HK-2 (cell line): ENCODE measurements at regions not wholly inside any gene's neighbourhood (a gene's known extent, or its start where the extent isn't known, plus 50 kb on each side); places are given as distances from the start of the nearest gene placed in this dataset.

Experiments
- DNase-seq: peaks from one replicate; pipeline ENCODE4 v3.0.0-alpha.2; 2018; ENCODE audit not compliant: unreplicated experiment

DNA sequence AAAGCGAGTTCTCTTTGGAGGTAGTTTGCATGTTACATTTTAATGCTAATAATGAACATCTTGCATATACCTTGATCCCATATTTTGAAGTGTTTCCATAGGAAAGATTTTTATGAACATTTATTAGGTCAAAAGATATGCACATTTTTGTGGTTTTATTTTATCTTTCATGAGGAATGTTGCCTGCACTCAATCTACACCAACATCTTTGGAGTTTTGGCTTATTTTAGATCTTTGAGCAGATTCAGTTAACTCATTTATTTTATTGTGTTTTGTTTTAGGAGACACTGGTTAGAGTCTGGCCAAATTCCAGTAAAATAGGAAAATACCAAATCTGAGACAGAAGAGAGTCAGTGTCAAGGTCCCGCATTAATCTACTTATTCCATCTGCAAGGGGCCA is 540.9 kb downstream of the RNF144A start:
- no peak for DNase-seq

GRCh38 chr2:7467782-7468447 is 550.7 kb downstream of the RNF144A start:
- no peak for DNase-seq

- DNase-seq, result no peak
These were observed 551.2 kb downstream of the RNF144A start for GRCh38 chr2:7468448-7468828.

DNA sequence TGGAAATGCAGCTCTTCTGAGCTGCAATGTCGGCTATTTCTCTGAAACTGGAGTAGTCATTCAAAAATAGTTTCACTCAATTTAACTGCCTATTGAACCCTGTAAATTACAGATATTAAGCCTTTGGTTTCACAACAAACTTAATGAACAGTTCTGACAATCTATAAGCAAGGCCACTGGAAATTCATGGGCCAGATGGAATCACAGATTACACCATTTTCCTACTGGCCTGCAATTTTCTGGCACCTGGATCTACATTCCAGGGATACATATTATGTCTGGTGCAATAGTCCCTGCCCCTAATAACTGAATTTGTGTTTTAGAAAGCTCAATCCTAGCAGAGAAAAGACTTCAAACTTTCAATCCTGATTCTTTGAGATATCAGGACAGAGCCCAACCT is 551.7 kb downstream of the RNF144A start:
- no peak for DNase-seq

DNA sequence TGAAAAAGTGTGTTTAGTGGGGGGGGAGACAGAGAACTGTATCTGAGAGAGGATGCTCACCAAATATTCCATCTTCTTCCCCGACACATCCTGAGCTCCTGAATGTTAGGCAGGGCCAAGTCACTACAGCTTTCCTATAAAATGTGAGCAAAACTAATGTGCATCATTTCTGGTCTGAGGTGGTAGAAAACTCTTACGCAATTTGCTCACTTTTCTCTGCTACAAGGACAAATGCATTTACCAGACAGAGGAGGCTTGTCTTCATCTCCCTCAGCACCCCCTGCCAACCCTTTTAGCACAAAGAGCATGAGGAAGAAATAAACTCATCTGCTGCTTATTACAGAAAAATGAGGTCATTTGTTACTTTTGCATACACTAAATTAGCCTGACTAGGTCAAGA is 554.0 kb downstream of the RNF144A start:
- no peak for DNase-seq

GRCh38 chr2:7472465-7472864 is 555.3 kb downstream of the RNF144A start:
- DNase-seq, result no peak

- no peak for DNase-seq
These were observed 556.0 kb downstream of the RNF144A start for GRCh38 chr2:7473135-7473771.

- DNase-seq, result no peak
These were observed 559.2 kb downstream of the RNF144A start for GRCh38 chr2:7476371-7476770.

DNA sequence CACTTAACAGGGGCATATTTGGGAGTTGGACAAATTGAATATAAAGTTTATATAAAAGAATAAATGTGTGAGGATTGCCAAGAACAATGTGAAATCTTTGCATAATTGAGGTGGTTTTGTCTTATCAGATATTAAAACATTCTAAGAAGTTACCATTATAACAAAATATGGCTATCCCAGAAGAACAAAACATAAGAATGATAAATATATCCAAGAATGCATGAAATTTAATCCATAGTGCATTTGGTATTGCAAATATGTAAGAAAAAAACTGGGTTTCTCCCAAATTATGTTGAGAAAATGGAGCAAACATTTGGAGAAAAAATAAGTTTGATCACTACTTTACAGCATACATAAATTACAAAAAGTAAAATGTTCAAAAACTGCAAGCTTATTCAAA is 562.4 kb downstream of the RNF144A start:
- no peak for DNase-seq

DNA sequence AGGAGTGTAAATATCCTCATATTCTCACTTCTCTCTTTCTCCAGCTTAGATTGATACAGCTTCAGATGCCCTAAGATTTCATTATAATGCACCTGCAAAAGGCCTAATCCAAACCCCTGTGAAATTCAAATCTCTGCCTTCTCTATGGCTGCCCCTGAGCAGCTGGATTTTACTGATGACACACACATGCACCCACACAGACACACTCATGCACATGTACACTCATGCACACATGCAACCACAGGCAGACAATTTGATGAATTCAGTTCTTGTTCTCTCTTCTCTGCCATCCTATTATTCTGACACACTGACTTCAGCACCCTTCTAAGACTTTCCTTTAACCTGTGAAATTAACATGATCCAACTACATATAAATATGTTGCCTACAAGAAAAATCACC is 563.2 kb downstream of the RNF144A start:
- DNase-seq, result no peak

DNA sequence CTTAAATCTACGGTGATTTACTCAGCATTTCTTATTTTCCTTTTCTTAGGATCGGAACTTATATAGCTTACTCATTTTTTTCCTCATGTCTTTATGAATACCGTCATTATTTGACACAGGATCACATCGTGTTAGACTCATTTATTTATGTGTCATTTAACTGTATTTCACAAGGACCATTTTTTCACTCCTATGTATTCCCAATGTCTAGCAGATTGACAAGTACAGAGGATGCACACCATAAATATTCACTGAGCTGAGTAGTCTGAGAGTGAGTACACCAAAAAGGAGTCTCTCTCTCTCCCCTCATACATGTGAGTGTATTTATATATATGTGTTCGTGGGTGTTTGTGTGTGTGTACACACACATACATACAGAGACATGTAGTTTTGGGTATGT is 573.5 kb downstream of the RNF144A start:
- DNase-seq, result no peak

GRCh38 chr2:7492719-7493118 is 575.5 kb downstream of the RNF144A start:
- DNase-seq, result no peak

- no peak for DNase-seq
These were observed 580.0 kb downstream of the RNF144A start for GRCh38 chr2:7497178-7497577.

DNA sequence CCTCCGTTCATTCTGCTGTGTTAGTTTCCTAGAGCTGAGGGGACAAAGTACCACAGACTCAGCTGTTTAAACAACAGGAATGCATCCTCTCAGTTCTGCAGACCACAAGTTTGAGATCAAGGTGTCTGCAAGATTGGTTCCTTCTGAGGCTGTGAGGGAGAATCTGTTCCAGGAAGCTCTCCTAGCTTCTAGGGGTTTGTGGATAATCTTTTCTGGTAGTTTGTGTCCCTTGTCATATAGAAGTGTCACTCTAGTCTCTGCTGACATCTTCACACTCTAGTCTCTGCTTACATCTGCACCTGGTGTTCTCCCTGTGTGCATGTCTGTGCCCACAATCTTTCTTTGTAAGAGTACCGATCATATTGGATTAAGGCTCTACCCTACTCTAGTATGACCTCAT is 581.8 kb downstream of the RNF144A start:
- no peak for DNase-seq

DNA sequence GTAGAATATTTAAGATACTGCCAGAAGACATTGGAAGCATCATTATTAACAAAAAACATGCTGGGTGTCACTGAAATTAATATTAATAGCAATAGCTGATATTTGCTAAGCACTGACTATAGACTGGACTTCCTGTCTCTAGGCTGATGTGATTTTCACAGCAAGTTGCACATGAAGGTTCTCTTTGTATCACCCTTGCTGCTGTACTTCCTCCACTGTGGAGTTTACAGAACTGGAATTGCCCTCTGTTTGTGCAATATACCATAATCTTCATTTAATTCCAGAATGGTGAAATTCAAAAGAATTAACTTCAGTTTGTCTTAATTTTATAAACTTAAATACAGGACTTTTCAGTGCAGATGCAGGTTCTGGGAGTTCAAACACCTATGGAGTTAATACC is 585.1 kb downstream of the RNF144A start:
- DNase-seq, result no peak

GRCh38 chr2:7508296-7508943 is 591.2 kb downstream of the RNF144A start:
- DNase-seq, result no peak

- no peak for DNase-seq
These were observed 593.1 kb downstream of the RNF144A start for GRCh38 chr2:7510353-7510752.

DNA sequence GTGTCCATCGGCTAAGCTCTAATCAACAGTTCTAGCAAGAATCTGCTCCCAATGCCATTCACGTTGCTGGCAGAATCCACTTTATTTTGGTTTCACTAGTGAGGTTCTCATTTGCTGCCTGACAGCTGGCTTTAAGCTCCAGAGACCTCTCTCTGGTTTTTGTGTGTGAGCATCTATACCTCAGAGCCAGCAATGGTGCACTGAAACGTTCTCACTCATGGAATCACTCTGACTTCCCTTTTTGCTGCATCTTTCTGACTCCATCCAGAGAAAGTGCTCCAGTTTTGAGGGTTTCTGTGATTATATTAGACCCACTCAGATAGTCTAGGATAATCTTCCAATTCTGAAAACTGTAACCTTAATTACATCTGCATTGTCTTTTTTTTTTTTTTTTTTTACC is 596.6 kb downstream of the RNF144A start:
- no peak for DNase-seq

DNA sequence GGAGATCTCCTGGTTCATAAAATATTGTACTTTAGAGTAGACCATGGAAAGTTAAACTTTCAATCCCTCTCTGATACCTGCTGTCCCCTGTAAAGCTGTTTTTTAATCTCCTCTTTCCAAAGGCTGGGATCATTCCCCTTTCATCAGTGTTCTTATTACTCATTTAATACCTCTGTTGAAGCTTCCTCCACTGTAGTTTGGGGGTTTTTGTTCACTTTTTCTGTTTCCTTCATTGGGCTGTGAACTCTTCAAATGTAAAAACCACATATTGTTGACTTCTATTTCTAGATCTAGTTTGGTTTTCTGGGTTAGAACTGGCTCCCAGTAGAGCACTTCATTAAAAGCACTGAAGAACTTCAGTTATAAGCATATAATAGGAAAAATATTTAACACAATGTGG is 598.1 kb downstream of the RNF144A start:
- DNase-seq, result no peak

- no peak for DNase-seq
These were observed 599.4 kb downstream of the RNF144A start for GRCh38 chr2:7516484-7517063.

DNA sequence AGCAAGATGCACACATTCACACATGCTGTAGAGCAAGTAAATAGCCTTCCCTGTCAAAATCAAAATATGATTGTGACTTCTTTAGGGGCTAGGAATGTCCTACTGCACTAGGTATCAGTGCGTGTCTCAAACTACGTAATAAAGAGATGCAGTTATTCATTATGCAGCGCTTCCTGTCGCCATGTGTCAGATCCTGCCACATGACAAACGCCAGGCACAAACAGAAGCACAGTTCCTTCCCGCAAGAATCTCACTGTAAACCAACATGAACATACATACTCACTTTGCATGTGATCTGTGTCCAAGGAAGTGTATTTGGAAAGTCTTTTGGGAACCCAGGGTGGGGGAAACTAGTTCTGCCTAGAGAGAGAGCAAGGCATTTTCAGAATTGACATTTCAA is 599.9 kb downstream of the RNF144A start:
- DNase-seq, result no peak

DNA sequence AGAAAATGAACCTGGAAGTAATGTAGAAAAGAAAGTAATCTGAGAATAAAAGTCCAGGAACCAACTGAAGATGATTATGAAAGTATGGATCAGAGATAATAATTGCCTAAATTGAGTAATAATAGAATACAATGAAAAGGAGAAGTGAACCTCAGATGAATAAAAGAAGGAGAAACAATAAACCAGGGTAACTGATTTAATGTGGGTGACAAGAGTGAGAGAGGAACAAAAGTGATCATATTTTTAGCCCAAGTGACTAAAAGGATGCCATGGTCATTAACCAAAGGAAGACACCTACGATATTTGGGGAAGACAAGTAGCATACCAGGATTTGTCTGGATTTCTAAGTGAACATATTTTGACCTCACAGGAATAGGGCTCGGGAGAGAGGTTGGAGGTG is 600.6 kb downstream of the RNF144A start:
- DNase-seq, result no peak

DNA sequence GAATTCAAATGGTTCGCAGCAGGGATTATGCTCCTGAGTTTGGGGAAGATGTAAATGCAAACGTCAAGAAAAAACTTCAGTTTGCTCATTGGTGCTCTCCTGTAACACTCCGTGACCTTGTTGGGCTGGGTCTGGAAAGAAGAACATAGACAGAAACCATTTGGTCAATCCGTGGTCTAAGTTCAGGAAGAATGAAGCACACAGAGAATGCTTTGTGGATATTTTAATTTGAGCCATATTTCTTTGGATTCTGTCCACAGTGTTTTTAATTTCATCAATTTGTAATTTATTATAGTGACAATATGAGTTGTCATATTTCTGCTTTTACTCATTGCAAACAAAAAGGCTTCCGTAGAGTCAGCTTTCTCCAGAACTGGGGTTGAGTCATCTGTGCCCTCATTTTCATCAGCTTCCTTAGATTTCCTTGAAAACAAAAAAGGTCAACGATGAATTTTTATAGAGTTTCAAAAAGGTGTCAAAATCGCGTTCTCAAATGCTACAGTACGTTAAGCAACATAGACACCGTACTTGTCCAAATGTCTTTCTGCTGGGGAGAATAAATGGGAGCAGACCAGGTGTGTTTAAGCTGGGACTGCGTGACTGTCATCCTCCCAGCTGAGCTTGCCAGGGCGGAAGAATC is 606.4 kb downstream of the RNF144A start:
- DNase-seq, result no peak
